Transverse colon (tissue), 4 donors: ENCODE measurements at regions not wholly inside any gene's neighbourhood (a gene's known extent, or its start where the extent isn't known, plus 50 kb on each side); places are given as distances from the start of the nearest gene placed in this dataset.

ENCODE experiments used
- CTCF ChIP-seq, 5 experiments: fragments of 200-600 bp in 3 of 5; fragments of 450-650 bp in 2 of 5; sonication (generic) in 3 of 5; IDR thresholded peaks; 1 replicate in 2 of 5; 2 replicates in 3 of 5; pipeline ENCODE4 v1.5.1; 2016 to 2017; ENCODE audit warnings: antibody characterized with exemption in 5 of 5, inconsistent platforms in 3 of 5, mild to moderate bottlenecking in 2 of 5, moderate library complexity in 1 of 5
- EP300 ChIP-seq: sonication (generic); formaldehyde crosslinking; IDR thresholded peaks from one replicate; pipeline ENCODE4 v1.6.1; 2017; ENCODE audit warnings: antibody characterized with exemption, low read depth
- POLR2AphosphoS5 ChIP-seq, 3 donors: sonication (generic); formaldehyde crosslinking; IDR thresholded peaks; one replicate each; pipeline ENCODE4 v1.6.1; 2016; ENCODE audit warnings: antibody characterized with exemption in 3 of 3

GRCh38 chr4:177064729-177065394, 244.8 kb upstream of the NEIL3 start:
- TF ChIP-seq CTCF (IDR thresholded peaks at IDR 0.05) (no peak), EP300 (no peak), POLR2AphosphoS5 (IDR thresholded peaks at IDR 0.05) (no peak)
